Hematopoietic multipotent progenitor cell treated with erythropoietin and hydrocortisone succinate and interleukin-3 and kit ligand, for 15 days (in vitro differentiated cells): ENCODE measurements at regions not wholly inside any gene's neighbourhood (a gene's known extent, or its start where the extent isn't known, plus 50 kb on each side); places are given as distances from the start of the nearest gene placed in this dataset.
"Not testable (repeated sequence)": the region's sequence is repeated elsewhere in the genome, so short reads cannot be mapped to it uniquely, and the experiment has no call there.

Experiments
- DNase-seq: peaks from one replicate; pipeline ENCODE4 v3.0.0-alpha.2; 2015; ENCODE audit warnings: low spot score

DNA sequence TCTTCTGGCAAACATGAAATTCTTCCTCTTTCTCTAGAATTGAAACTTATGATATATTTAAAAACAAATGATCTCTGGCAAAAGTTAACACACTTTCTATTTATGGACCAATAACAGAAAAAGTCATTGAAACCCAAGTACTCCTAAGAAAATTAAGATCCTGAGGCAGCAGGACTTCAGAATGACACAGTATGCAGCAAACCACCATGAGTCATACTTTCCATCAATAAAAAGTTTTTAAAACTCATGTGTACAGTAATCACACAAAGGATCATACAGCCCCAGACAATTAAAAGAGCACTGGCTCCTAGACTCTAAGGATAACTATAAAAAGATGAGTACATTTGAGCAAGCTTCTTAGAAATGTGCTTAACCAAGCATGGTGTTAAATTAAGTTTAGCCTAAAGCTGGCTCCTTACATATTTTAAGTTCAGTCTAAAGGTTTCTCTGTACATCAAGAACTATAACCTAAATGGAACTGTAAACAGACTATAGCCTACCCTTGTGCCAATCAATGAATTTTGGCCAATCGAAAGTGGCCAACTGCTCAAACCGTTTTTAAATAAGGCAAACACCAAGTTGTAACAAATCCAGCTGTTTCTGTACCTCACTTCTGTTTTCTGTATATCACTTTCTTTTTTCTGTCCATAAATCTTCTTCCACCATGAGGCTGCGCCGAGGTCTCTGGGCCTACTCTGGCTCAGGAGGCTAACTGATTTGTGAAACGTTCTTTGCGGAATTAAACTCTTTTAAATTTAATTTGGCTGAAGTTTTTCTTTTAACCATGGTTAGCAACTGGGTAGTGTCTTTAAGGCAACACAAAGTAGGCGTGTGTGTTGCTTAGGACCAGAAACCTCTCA, 232.1 kb upstream of the PIK3R1 start:
- DNase-seq = no peak

DNA sequence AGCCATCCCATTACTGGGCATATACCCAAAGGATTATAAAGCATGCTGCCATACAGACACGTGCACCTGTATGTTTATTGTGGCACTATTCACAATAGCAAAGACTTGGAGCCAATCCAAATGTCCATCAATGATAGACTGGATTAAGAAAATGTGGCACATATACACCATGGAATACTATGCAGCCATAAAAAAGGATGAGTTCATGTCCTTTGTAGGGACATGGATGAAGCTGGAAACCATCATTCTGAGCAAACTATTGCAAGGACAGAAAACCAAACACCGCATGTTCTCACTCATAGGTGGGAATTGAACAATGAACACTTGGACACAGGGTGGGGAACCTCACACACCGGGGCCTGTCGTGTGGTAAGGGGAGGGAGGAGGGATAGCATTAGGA, 233.4 kb upstream of the PIK3R1 start:
- not testable (repeated sequence) for DNase-seq

DNA sequence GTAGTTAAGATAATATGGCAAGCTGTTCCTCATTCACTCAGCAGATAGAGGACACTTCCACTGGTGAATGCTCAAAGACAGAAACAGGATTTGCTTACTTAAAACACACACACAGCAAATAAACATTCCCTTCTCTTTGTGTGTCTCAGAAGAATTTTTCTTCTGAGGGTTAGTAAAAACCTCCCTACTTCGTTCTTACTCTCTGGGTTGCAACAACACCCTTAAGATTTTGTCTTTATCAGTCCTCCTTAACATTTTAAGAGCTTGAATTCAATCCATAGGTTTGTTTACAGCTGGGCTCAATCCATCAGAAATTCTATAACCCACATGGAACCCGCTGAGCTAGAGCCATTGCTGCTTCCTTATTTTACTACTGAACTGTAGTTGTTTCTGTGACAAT, 237.4 kb upstream of the PIK3R1 start:
- no peak for DNase-seq

DNA sequence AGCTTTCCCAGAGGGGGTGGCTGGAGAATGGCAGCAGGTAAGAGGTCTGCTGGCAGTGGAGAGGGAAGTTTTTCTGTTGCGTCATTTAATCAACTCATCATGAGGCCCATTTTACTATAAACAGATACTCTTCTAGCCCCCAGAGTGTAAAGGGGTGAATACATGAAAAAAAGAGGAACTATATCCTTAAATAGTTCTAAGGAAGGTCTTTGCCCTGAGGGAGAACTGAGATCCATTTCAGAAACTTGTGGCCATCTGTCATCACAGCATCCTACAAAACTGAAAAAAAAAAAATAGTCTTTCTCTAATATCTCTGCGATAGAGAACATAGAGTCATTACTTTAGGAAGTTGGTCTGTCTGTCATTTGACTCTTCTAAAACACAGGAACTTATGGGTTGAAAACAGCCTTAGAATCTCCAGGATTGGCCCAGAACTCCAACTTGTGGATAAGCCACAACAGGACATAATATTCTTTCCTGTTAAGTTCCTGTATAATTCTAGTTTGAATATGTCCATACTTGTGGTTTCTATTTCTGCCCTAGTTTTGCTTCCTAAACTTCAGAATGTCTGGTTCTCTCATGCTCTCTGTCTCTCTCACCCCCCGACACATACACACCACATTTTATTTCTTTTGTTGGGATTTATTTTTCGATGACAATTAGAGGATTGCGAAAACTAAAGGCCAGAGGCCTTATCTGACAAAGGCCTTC, 238.5 kb upstream of the PIK3R1 start:
- no peak for DNase-seq

DNA sequence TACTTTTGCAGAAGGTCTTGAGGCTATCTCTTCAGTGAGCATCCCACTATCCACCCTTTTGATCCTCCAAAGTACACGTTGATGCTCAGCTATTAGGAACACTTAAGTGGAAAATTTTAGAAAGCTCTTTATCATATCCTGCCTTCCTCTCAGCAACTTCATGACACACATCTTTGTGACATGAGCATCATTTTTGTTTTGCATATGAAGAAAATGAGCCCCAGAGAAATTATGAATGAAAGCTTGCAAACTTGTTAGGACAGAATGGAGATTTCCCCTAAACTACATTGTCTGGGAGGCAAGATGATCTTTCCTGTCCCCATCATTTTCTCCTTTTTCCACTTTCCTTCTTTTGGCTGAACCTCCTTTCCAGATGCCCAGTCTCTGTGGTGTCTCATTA, 239.4 kb upstream of the PIK3R1 start:
- DNase-seq = no peak

DNA sequence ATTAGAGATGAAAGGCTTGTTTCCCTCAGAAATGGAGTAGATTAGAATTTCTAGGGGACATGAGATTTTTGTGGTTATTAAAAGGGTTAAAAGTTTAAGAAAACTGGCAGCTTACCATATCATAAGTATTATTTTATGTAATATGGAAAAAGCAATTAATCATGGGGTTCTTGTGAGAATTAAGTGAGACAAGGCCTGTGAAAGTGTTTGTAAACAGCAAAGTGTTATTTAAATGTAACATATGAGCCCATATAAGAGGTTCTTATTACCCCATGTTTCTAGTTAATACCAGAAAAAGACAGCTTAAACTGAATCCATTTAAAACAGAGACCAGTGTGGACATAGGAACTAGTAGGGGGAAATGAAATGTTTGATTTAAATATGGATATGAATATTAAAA, 241.1 kb upstream of the PIK3R1 start:
- no peak for DNase-seq

DNA sequence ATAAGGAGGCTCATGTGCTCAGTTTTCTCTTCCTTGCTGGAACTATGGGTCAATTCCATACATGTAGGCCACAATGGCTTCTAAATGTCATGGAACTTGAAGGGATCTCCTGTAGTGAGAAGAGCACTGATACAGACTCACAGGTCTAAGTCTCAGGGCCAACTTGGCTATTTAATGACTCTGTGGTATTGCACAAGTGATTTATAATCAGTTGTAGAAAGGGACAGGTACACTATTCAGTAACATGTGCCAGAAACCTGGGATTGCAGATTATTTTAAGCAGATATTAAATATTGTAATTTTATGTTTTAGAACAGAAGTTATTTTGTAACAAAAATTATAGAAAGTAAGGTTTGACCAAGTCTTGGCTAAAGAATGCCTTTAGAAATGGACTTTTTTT, 241.5 kb upstream of the PIK3R1 start:
- no peak for DNase-seq

DNA sequence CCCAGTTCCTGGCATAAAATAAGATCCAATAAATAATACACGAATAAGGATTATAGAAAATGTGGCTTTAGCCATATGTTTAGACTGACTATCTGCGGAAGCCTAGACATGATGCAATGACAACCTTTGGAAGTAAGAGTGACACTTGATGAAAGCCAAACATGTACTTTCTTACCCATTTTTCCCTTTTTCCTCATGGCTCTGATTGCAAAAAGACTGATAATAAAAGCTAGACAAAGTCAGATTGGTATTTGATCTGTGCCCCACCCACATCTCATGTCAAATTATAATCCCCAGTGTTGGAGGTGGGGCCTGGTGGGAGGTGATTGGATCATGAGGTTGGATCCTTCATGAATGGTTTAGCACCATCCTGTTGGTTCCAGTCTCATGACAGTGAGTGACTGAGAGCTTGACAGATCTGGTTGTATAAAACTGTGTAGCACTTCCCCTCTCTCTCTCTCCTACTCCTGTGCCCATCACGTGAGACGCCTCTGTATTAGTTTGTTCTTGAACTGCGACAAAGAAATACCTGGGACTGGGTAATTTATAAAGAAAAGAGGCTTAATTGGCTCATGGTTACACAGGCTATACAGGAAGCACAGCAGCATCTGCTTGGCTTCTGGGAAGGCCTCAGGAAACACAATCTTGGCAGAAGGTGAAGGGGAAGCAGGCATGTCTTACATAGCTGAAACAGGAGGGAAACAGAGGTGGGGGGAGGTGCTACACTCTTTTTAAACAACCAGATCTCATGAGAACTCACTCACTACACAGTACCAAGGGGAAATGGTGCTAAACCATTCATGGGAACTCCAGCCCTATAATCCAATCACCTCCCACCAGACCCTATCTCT, 243.4 kb upstream of the PIK3R1 start:
- DNase-seq = no peak

DNA sequence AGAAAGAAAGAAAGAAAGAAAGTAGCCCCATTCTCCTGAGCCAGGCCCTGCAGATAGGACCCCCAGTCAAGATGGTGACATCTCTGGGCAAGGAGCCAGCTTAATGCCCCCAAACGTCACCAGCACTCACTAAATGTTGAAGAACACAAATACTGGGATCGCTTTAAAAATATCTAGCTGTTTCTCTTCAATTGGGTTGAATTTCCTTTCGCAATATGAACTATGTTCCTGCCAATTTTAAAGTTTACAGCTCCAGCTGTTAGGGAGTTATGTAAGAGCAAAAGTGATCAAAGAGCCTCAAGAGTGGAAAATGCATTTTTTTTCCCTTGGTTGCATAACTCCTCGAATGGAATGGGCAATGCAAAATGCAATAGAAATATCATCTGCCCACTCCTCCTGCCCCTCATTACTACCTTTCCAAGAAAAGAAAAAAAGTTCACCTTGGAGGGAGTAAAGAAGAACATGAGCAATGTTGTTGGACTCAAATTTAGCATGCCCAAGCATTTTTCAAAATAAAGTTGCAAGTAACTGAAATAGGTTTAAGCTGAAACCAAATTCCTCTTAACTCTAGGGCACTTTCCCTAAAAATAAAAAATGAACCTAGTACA, 244.2 kb upstream of the PIK3R1 start:
- DNase-seq = no peak

DNA sequence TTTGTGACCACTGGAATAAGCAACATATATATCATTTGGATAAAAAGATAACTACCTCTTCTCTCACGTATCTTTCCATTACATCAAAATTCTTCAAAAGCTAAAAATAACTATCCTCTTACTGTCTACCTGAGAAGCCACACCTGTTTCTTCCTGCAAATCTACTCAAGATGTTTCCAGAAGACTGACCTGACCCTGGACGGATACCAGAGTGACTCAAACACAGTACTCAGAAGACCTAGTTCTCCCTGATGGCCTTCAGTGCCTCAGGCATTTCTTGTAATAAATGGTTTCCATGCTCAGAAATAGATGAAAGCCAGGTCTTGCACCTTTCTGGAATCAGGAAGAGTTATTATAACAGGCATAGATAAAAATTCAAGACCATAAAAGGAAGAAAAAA, 245.9 kb upstream of the PIK3R1 start:
- no peak for DNase-seq

DNA sequence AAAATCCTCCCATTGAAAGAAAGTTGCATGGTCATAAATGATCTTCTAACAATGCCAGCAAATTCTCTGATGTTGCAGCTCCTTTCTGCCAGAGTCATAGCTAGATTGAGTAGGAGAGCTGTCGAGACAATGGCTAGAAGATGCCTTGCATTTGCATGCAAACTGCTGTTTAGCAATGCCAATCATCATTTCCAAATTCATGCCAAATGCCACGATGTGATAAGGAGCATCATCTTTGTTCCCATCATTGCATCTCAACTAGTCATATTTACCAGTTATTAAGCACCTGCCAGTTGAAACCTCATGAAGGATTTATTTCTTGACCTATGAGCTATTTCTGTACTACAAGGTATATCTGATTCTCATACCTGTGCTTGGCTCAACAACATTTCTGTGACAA, 246.4 kb upstream of the PIK3R1 start:
- no peak for DNase-seq

DNA sequence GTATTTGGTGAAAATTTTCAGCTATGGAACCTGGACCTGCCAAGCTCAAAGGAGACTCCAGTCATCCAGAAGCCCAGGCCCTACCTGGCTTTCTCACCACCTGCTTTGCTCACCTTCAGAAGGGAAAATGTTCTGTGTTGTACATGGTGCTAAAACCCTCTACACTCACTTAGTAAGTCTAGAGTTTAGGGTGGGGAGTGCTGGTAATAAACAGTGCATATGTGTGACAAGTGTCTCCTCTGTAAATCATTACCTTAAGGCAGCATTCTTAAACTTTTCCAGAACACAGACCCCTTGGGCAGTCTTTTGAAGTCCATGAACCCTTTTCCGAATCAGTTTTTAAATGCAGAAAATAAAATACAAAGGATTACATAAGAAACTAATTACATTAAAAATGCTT, 248.8 kb upstream of the PIK3R1 start:
- no peak for DNase-seq

DNA sequence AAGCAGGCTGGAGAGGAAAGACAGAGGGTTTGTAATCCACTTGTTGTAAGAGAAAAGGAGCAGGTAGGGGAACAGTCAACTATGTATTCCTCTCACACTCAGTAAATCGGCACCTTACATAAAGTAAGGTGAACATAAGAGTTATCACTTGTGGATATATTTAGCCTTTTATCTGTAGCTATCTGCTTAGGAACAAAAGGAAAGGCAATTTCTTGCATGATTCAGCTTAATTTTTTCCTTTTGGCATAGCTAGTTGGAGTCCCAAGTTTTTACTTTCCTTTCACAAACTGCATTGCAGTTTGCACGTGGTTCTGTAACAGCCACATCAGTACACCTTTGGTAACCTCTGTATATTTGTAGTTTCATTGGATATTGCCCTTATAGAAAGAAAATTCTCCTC, 250.9 kb upstream of the PIK3R1 start:
- no peak for DNase-seq

DNA sequence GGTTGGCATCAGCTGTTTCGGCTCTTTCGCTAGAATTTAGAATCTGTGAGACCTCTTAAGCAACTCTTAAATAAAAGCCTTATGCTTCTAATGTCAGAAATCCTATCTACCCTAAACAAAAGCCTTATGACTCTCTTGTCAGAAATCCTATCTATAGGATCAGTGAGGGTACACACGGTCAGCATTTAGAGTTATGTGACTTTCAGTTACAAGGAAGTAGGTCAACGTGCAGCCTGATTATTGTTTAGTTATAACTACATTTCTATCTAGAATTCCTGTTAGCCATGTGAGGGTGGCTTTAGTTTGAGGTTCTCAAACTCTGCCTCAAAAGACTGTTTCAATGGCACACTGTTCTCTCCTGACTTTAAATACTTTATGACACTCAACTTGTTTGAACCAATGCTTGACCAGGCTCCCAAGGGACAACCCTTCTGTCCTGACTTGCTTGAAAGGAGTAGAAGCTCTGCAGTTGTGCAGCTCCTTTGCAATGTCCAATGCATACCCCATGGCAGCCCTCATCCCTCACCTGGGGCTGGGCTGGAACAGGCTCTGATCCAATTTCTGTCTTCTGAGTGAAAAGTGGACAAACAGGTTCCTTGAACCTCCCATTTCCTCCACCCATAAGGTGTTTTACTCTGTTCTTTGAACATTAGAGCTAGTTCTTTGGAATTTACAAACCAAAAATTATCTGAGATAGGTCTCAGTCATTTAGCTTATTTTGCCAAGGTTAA, 251.6 kb upstream of the PIK3R1 start:
- no peak for DNase-seq

DNA sequence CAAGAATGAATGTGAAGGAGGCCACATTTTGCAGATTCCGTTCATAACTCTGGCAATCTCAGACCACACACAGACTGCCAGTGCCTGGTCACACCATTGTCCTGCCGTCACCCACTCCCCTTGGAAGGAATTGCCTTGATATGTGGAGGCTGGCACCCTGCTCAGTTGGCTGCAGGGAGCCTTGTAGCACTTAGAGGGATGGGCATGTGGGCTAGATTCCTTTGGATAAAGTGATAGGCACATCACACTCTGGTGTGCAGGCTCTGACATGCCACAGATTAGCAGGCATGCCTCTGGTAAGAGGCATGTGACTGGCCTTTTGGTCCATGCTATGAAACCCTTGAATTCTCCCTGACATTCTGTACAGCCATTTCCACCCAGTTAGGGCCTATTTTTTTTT, 254.6 kb upstream of the PIK3R1 start:
- DNase-seq = no peak

DNA sequence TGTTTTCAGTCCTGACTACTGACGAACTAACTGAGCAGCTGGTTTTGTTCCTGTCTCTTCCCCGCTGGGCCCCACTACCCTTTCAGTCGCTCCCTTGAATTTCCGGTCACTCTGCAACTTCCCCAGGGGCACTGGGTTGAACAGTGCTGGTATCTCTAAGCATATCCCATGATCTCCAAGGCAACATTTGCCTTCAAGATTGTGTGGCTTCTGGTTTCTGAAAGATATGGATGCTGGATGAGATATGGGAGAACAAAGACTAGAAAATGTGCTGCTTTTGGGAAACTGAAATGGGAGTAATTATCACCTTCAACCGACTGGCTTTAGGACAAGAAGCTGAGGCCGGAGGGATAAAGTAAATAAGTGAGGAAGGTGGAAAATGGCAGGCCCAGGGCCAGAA, 258.2 kb upstream of the PIK3R1 start:
- DNase-seq = no peak

DNA sequence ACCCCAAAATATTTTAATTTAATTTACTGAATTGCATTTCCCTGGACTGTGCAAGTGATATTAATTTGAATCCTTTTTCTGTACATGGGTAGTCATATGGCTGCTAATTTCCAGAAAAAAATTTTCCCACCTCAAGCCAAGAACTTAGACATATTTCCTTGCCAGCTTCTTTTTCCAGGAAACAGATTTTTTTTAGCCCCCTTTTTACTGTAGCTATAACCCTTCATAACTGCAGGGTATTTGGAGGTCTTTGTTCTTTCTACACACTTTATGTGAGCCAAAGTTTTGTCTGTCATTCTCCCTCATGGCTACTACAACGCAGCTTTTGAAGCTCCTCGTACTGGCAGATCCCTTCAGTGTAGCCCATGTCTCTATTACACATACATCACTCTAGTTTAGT, 261.2 kb upstream of the PIK3R1 start:
- no peak for DNase-seq

DNA sequence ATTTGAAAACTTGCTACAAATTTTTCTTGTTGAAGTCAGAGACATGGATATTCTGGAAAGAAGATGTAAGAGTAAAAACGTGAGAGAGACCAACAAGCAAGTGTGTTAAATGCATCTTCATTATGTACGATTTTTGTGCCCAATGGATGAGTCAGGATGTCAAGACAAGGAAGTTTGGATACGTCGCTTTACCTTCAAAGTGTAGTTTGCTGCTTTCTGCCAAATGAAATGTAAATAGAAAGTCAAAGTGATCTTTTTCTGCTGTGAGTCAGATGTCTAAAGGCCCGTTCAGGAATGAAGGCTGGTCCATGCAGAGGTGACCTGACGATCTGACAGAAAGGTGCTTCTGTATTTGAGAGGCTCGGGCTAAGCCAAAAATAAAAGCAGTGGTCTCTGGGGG, 273.1 kb upstream of the PIK3R1 start:
- DNase-seq = no peak

DNA sequence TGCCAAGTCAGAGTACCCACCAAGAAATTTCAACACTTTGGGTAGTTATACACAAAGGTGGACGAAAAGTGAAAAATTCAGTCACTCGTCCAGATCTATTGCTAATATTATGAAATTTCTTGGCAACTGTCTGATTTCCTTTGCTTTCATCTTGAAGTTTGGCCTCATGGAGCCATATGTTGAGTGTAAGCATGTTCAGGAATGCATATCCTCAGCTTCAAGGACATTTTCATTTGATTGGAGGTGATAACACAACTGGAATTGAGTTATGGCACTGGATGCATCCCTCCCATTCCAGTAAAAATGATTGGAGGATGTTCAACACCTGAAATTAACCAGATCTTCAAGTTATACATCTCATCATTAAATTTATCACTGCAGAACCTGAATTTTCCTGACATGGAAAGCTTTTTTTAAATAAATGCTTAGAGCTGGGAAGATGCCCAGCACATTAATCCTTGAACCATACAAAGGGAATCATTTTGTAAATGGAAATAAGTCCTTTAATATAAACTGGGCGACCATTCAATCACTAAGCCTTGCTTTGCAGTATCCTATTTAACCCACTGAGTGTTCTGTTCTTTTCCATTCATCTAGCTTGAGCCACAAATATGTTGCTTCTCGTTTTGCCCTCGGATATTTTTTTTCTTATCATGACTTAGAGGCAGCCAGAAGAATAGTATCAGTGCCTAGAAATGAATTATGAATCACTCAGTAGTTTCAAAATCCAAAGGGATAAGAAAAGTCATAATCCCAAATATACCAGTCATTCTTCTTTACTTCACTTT, 273.7 kb upstream of the PIK3R1 start:
- DNase-seq = no peak

DNA sequence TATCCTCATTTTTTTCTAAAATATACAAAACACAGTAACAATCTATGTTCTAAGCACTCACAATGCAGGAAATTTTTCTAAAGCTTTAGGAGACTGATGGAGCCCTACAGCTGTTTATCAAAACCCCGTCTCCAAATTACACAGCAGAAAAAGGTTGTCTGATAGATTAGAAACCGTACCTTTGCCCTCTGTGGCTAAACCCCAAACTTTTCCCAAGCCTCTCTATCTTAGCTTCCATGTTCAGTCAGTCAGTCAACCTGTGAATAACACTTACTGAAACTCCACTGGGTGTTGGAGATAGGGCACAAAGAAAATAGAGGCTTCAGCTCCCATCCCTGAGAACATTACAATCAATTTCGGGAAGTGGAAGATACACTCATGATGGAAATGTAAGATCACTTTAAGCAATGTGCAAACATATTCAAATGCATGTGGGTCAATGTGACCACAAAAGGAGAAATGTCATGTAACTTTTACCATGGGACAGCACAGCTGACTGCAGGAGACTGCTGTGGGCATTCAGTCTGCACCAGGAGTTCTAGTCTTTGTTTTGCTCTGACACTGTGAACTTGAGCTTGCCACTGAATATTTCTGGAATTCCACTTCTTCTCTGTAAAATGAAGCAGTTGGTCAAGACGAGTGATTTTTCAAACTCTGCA, 279.5 kb upstream of the PIK3R1 start:
- DNase-seq = no peak
